ENCODE measurements at regions not wholly inside any gene's neighbourhood (a gene's known extent, or its start where the extent isn't known, plus 50 kb on each side); places are given as distances from the start of the nearest gene placed in this dataset.
"Not testable (repeated sequence)": the region's sequence is repeated elsewhere in the genome, so short reads cannot be mapped to it uniquely, and the experiment has no call there.

GRCh38 chrX:10949541-10949940, 161.6 kb upstream of the HCCS start:
- FAIRE-seq (no peak), DNase-seq (ENCODE audit: low spot score) (no peak)

- DNase-seq (ENCODE audit: low spot score) (no peak), FAIRE-seq (no peak)
Observed at GRCh38 chrX:10952619-10953018, 158.5 kb upstream of the HCCS start.

DNA sequence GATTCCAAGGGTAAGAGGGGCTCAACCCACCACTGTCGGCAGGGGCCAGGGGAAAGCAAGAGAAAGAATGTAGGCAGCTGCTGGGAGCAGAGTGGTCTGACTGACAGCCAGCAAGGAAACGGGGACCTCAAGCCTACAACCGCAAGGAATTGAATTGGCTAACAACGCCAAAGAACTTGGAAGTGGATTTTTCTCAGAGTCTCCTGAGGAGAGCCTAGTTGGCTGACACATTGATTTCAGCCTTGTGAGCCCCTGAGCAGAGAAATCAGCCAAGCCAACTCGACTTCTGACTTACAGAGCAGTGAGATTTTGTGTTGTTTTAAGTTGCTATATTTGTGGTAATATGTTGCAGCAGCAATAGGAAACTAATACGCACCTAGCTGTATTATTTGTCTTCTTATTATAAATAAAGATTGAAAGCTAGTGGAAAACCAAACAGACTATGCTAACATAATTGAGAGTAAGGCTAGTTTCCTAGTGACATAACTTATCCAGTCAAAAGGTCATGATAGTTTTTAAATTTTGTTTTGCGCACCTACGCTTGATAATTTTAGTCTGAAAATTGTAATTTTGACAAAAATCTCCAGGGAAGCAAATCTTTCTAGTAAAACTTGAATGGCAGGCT, 145.8 kb upstream of the HCCS start:
- no peak for FAIRE-seq

GRCh38 chrX:10966057-10966456, 145.1 kb upstream of the HCCS start:
- FAIRE-seq = no peak
- no peak for DNase-seq (ENCODE audit: low spot score)

More for the DNA sequence above, 145.8 kb upstream of the HCCS start:
- DNase-seq (ENCODE audit: low spot score) = no peak

DNA sequence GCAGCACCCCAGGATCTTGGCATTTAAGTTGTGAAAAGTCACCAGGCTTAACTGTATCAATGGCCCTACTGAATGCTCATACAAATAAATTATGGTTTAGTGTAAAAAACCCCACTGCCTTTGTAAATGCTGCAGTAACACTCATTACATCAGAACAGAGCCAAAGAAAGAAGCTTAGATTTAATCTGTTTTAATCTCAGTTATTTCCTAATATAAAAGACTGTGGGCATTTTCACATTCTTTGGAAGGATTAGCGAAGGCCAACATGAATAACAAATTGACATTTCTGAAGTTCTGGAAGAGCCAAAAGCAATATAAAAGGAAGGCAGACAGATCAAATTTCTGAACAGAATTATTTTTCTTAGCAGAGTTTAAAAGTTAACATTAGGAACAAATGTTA, 140.0 kb upstream of the HCCS start:
- DNase-seq (ENCODE audit: low spot score) (no peak), FAIRE-seq (no peak)

DNA sequence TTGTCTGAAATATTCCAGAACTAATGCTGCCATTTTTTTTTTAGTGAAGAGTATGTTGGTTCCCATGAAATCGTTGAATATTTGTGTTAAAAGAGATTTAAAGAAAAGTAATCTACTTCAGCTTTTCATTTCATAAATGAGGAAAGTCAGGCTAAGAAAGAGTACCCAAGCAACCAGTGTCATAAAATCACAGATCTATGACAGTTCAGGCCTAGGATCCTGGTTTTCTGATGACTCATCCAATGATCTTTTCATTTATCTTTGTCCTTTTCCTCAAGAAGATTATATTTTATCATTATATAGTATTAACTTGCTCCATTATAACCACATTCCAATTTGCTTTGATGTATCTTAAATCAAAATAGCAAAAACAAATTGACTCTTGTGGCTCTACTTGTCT, 139.4 kb upstream of the HCCS start:
- DNase-seq (ENCODE audit: low spot score) = no peak
- no peak for FAIRE-seq

DNA sequence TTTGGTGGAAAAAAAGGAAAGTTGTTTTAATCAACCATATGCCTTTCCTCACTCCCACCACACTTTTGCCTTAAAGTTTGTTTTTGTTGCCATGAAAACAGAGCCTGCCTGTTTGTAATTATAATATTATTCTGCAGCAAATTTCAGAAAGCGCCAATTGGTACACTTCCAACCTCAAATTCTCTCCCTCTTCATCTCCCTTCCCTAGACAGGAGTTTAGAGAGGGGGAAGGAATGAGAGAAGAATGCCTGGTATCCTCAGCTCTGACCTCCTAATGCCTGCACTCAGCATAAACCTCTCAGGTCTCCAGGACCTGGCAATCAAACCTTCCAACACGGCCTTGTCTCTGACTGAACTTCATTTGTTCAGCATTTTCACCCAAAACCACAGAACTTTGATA, 138.4 kb upstream of the HCCS start:
- DNase-seq (ENCODE audit: low spot score) = no peak
- FAIRE-seq = no peak

- no peak for FAIRE-seq
- no peak for DNase-seq (ENCODE audit: low spot score)
Observed at GRCh38 chrX:10974920-10975319, 136.2 kb upstream of the HCCS start.

- FAIRE-seq (no peak), DNase-seq (ENCODE audit: low spot score) (peak; percentile 4)
Observed at GRCh38 chrX:10979956-10980355, 131.2 kb upstream of the HCCS start.

DNA sequence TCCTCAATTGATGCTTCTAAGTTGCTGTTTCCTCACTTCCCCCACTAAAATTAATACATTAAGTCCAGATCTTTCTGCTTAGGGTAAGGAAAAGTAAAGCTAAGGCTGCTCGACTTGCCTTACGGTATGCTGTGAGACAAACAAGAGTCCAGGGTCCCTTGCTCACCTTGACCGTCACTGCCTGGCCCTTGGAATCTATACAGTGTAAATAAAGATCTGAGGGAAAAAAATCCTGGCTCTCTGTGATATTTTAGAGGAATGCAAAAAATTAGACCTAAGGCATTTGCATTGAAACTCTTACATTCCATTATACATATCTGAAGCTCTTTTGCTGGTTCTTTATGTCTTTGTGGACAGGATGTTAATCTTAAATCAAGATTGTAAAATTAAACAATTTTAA, 129.6 kb upstream of the HCCS start:
- FAIRE-seq = no peak
- no peak for DNase-seq (ENCODE audit: low spot score)

DNA sequence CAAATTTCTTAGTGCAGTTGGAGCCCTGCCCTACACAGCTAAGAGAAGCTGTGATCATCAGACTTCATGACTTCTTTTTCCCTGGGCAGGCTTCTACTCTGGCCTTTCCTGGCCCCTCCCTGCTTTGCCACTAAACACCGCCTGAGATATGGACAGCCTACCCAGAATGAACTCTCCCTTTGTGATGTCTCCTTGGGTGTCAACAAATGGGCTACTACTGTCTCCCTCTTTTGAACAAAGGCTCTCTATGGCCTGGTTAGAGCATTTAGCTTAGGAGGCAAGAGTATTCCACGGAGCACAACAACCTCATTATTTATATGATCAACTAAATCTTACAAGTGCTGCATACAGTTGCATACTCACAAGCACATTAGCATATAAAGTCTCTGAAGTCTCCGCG, 127.6 kb upstream of the HCCS start:
- DNase-seq (ENCODE audit: low spot score) (no peak), FAIRE-seq (no peak)

GRCh38 chrX:10984213-10984612, 126.9 kb upstream of the HCCS start:
- DNase-seq (ENCODE audit: low spot score) (no peak), FAIRE-seq (no peak)

- DNase-seq (ENCODE audit: low spot score) (no peak), FAIRE-seq (no peak)
Observed at GRCh38 chrX:10986616-10987015, 124.5 kb upstream of the HCCS start.

DNA sequence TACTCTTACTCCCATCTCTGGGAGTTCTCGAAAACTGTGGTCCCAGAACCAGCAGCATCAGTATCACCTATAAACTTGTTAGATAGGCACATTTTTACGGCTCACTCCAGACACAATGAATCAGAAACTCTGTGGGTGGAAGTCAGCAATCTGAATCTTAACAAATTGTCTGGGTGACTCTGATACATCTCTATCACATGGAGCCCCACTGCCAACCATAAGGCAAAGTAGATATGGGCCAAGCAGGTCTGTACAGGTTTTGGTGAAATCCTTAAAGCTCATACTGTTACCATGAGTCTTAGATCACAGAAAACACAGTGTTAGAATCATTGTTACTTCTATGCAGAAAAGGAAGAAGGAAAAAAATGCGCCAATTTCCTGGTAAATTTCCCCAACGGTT, 122.5 kb upstream of the HCCS start:
- DNase-seq (ENCODE audit: low spot score) (no peak), FAIRE-seq (no peak)

GRCh38 chrX:10989386-10989785, 121.7 kb upstream of the HCCS start:
- peak; percentile 4 for DNase-seq (ENCODE audit: low spot score)
- FAIRE-seq = no peak

GRCh38 chrX:10990418-10990817, 120.7 kb upstream of the HCCS start:
- DNase-seq (ENCODE audit: low spot score) (no peak), FAIRE-seq (no peak)

DNA sequence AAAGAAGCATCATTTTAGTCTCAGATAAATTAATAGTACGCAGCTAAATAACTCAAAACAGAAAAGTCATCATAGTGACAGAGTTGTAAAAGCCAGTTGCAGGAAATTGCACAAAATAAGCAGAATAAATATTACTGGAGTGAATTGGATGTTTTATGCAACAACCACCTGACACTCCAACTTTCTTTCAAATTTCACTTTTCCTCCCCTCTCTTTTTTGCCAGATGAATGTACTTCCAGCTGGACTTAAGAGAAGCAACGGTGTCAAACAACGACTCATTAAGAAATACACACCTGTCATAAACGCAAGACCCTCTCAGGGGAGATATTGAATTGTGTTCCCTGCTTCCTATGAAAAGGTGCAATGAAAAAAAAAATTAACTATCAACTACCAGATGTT, 120.2 kb upstream of the HCCS start:
- FAIRE-seq = no peak

DNA sequence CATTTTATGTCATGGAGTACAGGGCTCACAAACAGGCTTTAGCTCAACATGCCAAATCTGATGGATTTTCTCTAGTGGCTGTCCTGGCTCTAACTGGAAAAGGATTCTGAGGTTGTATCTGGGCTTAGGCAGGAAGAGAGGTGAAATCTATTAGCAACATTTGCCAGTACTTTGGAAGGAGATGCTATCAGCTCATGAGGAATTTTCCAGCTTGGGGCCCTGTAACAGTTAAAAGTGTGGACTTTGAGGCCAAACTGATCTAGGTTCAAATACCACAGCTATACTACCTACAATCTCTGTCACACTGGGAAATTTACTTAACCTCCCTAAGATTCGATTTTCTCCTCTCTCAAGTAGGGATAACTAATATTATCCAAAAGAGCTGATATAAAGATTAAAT, 119.0 kb upstream of the HCCS start:
- FAIRE-seq = no peak
- no peak for DNase-seq (ENCODE audit: low spot score)

More for the DNA sequence above, 120.2 kb upstream of the HCCS start:
- no peak for DNase-seq (ENCODE audit: low spot score)

DNA sequence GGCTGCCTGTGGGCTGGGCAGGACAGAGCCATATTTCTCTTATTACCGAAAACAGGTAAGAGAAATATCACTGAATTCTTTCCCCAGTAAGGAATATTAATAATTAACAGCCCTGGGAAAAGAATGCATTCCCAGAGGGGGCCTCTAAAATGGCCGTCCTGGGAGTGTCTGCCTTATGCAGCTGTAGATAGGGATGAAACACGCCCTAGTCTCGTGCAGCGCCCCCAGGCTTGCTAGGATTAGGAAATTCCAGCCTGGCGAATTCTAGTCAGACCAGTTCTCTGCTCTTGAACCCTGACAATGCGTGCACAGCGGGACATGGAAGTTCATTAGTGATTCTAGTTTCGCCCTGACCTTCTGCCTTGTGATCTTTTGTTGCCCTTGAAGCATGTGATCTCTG, 104.1 kb upstream of the HCCS start:
- not testable (repeated sequence) for DNase-seq (ENCODE audit: low spot score)

DNA sequence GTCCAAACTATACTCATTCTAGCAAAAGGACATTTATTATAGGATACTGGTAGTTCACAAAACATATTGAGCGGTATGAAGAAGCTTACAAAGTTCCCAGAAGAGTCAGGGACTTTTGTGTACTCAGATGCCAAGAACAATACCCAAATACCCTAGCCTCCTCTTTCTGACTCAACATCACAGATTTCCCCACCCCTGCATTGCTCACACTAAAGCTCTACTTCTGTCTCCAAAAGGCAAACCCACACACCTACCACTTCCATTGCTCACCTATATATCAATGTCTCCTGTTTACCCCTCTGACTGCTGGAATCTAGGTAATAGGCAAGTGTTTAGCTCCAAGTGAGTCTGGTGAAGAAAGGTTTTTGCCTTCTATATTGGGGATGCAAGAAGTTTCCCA, 100.7 kb upstream of the HCCS start:
- no peak for FAIRE-seq
- DNase-seq (ENCODE audit: low spot score) = no peak

More for the DNA sequence above, 104.1 kb upstream of the HCCS start:
- FAIRE-seq = not testable (repeated sequence)

DNA sequence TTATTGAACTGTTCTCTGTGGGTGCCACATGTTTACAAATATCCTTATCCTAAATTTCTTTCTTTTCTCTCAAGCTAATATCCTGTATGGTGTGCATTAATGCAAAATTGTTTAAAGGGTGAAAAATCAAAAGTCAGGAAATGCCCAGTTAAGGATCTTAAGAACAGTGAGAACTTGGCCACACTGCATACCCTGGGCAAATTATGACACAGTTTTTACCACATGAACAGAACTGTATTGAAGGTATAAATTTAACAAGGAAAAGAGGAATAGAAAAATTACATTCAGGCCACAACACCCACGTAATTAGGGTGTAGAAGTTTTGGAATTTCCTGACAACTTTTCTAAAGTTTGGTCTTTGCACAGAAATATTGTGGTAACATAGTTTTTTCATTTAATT, 94.4 kb upstream of the HCCS start:
- DNase-seq (ENCODE audit: low spot score) (no peak), FAIRE-seq (no peak)

DNA sequence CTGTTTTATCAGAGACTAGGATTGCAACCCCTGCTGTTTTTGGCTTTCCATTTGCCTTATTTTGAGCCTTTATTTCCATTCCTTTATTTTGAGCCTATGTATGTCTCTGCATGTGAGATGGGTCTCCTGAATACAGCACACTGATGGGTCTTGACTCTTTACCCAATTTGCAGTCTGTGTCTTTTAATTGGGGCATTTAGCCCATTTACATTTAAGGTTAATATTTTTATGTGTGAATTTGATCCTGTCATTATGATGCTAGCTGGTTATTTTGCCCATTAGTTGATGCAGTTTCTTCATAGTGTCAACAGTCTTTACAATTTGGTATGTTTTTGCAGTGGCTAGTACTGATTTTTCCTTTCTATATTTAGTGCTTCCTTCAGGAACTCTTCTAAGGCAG, 88.5 kb upstream of the HCCS start:
- not testable (repeated sequence) for FAIRE-seq; DNase-seq (ENCODE audit: low spot score)

- DNase-seq (ENCODE audit: low spot score) (no peak), FAIRE-seq (no peak)
Observed at GRCh38 chrX:11039926-11040325, 71.2 kb upstream of the HCCS start.

- FAIRE-seq = no peak
- no peak for DNase-seq (ENCODE audit: low spot score)
Observed at GRCh38 chrX:11040405-11040804, 70.7 kb upstream of the HCCS start.

Measured in urothelium cell line (cell line).